GM12878 (cell line): ENCODE measurements at regions not wholly inside any gene's neighbourhood (a gene's known extent, or its start where the extent isn't known, plus 50 kb on each side); places are given as distances from the start of the nearest gene placed in this dataset.

ENCODE experiments used
- ATAC-seq: fragments of 200-7000 bp; cut with Tn5 transposase; 3 replicates; pipeline ENCODE4 v1.9.1; 2020; ENCODE audit warnings: mild to moderate bottlenecking, moderate library complexity
- BruUV-seq: library from RNA; stranded (reverse); fragments of 400-500 nt; replicated peaks from 2 replicates; lab custom pipeline; 2021; lab: Mats Ljungman, UMichigan
- CTCF ChIA-PET: fragments of 300-600 bp; sonication (Branson Sonifier 250); formaldehyde crosslinking; extraction: SDS; loops from one replicate; lab custom pipeline; 2021; ENCODE audit warnings: inconsistent platforms; lab: Yijun Ruan, JAX
- POLR2A ChIA-PET: fragments of 350-600 bp; formaldehyde crosslinking; extraction: SDS; loops from one replicate; lab custom pipeline; 2021; ENCODE audit warnings: inconsistent platforms; lab: Charles Lee
- RAD21 ChIA-PET: fragments of 300-600 bp; sonication (Branson Sonifier 250); formaldehyde crosslinking; loops from one replicate; lab custom pipeline; 2023; ENCODE audit warnings: antibody characterized with exemption; ENCODE audit not compliant: unreplicated experiment; lab: Charles Lee
- SMC1A ChIA-PET: fragments of 300-600 bp; sonication (Branson Sonifier 250); formaldehyde crosslinking; loops from one replicate; lab custom pipeline; 2023; ENCODE audit not compliant: unreplicated experiment, uncharacterized antibody; lab: Charles Lee
- DNase-seq: peaks from one replicate; pipeline ENCODE4 v3.0.0-alpha.2; 2011; ENCODE audit warnings: low read depth, low spot score
- FAIRE-seq: peaks from 3 replicates; lab custom pipeline; 2011; peaks lifted over from hg19 to GRCh38; lab: Jason Lieb, UNC
- H2AFZ ChIP-seq: 2 replicates; pipeline ENCODE4 v1.6.0; 2011; ENCODE audit warnings: low read depth, low read length, control low read depth; ENCODE audit not compliant: control insufficient read depth
- H3K27ac ChIP-seq: 2 replicates; pipeline ENCODE4 v1.5.1; 2011; ENCODE audit warnings: control low read depth; ENCODE audit not compliant: control insufficient read depth, insufficient read depth
- H3K27me3 ChIP-seq, 2 experiments: replicated peaks in 1 of 2; 2 replicates each; pipeline versions ENCODE4 v1.6.0 to v1.6.1; 2011; ENCODE audit warnings: low read length in 1 of 2; ENCODE audit not compliant: control insufficient read depth in 2 of 2, insufficient read depth in 2 of 2
- H3K36me3 ChIP-seq, 2 experiments: 2 replicates each; pipeline ENCODE4 v1.5.1; 2011; ENCODE audit warnings: low read length in 1 of 2; ENCODE audit not compliant: control insufficient read depth in 2 of 2, insufficient read depth in 2 of 2
- H3K4me1 ChIP-seq: 2 replicates; pipeline ENCODE4 v1.6.1; 2011; ENCODE audit warnings: mild to moderate bottlenecking, low read length, moderate library complexity, mixed read lengths; ENCODE audit not compliant: control insufficient read depth, insufficient read depth
- H3K4me2 ChIP-seq: 2 replicates; pipeline ENCODE4 v1.6.0; 2011; ENCODE audit warnings: control low read depth; ENCODE audit not compliant: control insufficient read depth, insufficient read depth
- H3K4me3 ChIP-seq: fragments of 200-600 bp; sonication (generic); 2 replicates; pipeline ENCODE4 v1.5.1; 2016
- H3K79me2 ChIP-seq: 2 replicates; pipeline ENCODE4 v1.6.0; 2011; ENCODE audit warnings: low read length; ENCODE audit not compliant: control insufficient read depth, insufficient read depth
- H3K9ac ChIP-seq: 2 replicates; pipeline ENCODE4 v1.8.0; 2011; ENCODE audit warnings: low read length, control low read depth, mixed read lengths; ENCODE audit not compliant: control insufficient read depth, insufficient read depth
- H3K9me3 ChIP-seq: replicated peaks from 3 replicates; pipeline ENCODE4 v1.5.1; 2011; ENCODE audit warnings: mild to moderate bottlenecking, low read length; ENCODE audit not compliant: control insufficient read depth, insufficient read depth
- H4K20me1 ChIP-seq: 2 replicates; pipeline ENCODE4 v1.6.0; 2011; ENCODE audit not compliant: control insufficient read depth, insufficient read depth
- ATF7 ChIP-seq: fragments of 450-650 bp; IDR thresholded peaks from 2 replicates; pipeline ENCODE4 v1.6.1; 2016; ENCODE audit warnings: low read depth, mild to moderate bottlenecking
- BHLHE40 ChIP-seq, 2 experiments: fragments of 450-650 bp in 1 of 2; IDR thresholded peaks; 2 replicates each; pipeline ENCODE4 v1.6.1; 2011 to 2017; ENCODE audit warnings: low read depth in 2 of 2, borderline replicate concordance in 1 of 2, improper control_type of control experiment in 1 of 2, low read length in 1 of 2, mild to moderate bottlenecking in 1 of 2
- GABPA ChIP-seq: IDR thresholded peaks from 2 replicates; pipeline ENCODE4 v1.6.1; 2014; ENCODE audit warnings: antibody characterized with exemption, low read depth, mild to moderate bottlenecking, inconsistent platforms
- KAT2A ChIP-seq: conservative IDR thresholded peaks from 2 replicates; pipeline ENCODE4 v1.6.1; 2011; ENCODE audit warnings: low read depth, low read length; ENCODE audit not compliant: control insufficient read depth
- MLLT1 ChIP-seq: fragments of 450-650 bp; IDR thresholded peaks from 2 replicates; pipeline ENCODE4 v1.6.1; 2016; ENCODE audit warnings: mild to moderate bottlenecking
- NBN ChIP-seq: fragments of 450-650 bp; IDR thresholded peaks from 2 replicates; pipeline ENCODE4 v1.6.1; 2016
- NFXL1 ChIP-seq: fragments of 450-650 bp; IDR thresholded peaks from 2 replicates; pipeline ENCODE4 v1.6.1; 2017; ENCODE audit warnings: antibody characterized with exemption, mild to moderate bottlenecking, borderline replicate concordance
- PAX8 ChIP-seq: fragments of 450-650 bp; IDR thresholded peaks from 2 replicates; pipeline ENCODE4 v1.6.1; 2017; ENCODE audit warnings: mild to moderate bottlenecking, moderate library complexity
- REST ChIP-seq: IDR thresholded peaks from 2 replicates; pipeline ENCODE4 v1.6.1; 2012; ENCODE audit warnings: mild to moderate bottlenecking, low read depth, low read length
- WGBS: methylation state at CpG from one replicate; pipeline ENCODE4 v1.1.6; 2016; ENCODE audit warnings: low lambda C conversion rate; ENCODE audit not compliant: insufficient replicate concordance, insufficient coverage; ENCODE audit errors: missing lambda C conversion rate; 5-methylcytosine and 5-hydroxymethylcytosine counted together
- in situ Hi-C: fragments of 300-500 bp; cut with MboI; formaldehyde crosslinking; loops from 9 replicates; pipeline ENCODE4 v1.14.3; 2018; ENCODE audit warnings: mixed read lengths
- intact Hi-C: fragments of 100-400 bp; cut with micrococcal nuclease; formaldehyde crosslinking; loops from one replicate; pipeline ENCODE4 v1.14.2; 2022; ENCODE audit not compliant: unreplicated experiment

- TF ChIP-seq ATF7, result no peak
- TF ChIP-seq GABPA, result no peak
- TF ChIP-seq PAX8, result no peak
- no peak for TF ChIP-seq REST
- TF ChIP-seq NFXL1, result no peak
- no peak for TF ChIP-seq NBN
- no peak for TF ChIP-seq KAT2A
- no peak for TF ChIP-seq BHLHE40 (IDR thresholded peaks at IDR 0.05; ENCODE audit: borderline replicate concordance in 1 of 2, low read depth in 2 of 2, low read length in 1 of 2)
- TF ChIP-seq, all 136 proteins: peak for 0
Measured at GRCh38 chr15:96735632-96736240, 405.2 kb downstream of the NR2F2 start (continued).

- Histone ChIP-seq H3K27me3 (no peaks in the 10 kb centered on the region), H3K4me2 (no peak overlapping the region), H3K27ac (no peak overlapping the region), H3K36me3 (no peaks in the 10 kb centered on the region), H2AFZ (no peak overlapping the region), H3K9me3 (no peaks in the 10 kb centered on the region), H4K20me1 (no peaks in the 10 kb centered on the region), H3K79me2 (no peaks in the 10 kb centered on the region), H3K9ac (no peak overlapping the region), H3K4me1 (no peaks in the 10 kb centered on the region), H3K4me3 (no peak overlapping the region)
- ChIA-PET SMC1A (no interaction called here), CTCF (interaction anchor here (1.8 kb wide), 1 partner anchor 509 kb away, joined by 5 read pairs; no protein-coding TSS in a partner anchor), RAD21 (no interaction called here), POLR2A (no interaction called here)
- DNase-seq, result no peak
- BruUV-seq, result no TSS peak
- TF ChIP-seq GABPA (no peak), MLLT1 (no peak)
- no peak for ATAC-seq
- WGBS, result 22% methylated on average over 2 of the region's 2 CpGs
- intact Hi-C loops (no loop called here), in situ Hi-C loops (no loop called here)
- no peak for FAIRE-seq
Measured at GRCh38 chr15:96736384-96736783, 405.9 kb downstream of the NR2F2 start.
